ENCODE measurements at regions not wholly inside any gene's neighbourhood (a gene's known extent, or its start where the extent isn't known, plus 50 kb on each side); places are given as distances from the start of the nearest gene placed in this dataset.
A peak's percentile ranks its signal among the peaks of the same experiment; 100 is the strongest.

- Histone ChIP-seq H3K4me3 (ENCODE audit: low read length) (no peak overlapping the region), H3K27me3 (ENCODE audit: low read length) (peaks cover 89% of the 10 kb centered on the region), H3F3A (ENCODE audit: low read length, unreplicated experiment) (no peaks in the 10 kb centered on the region), H3K9me2 (replicated peaks; ENCODE audit: low read length) (no peaks in the 10 kb centered on the region), H3K36me3 (ENCODE audit: low read depth, low read length) (no peaks in the 10 kb centered on the region), H3K79me2 (ENCODE audit: low read length) (no peaks in the 10 kb centered on the region), H3K4me2 (ENCODE audit: low read length) (no peak overlapping the region), H2AFZ (ENCODE audit: low read length) (no peak overlapping the region), H3K9ac (ENCODE audit: low read length) (no peak overlapping the region), H3K4me1 (ENCODE audit: insufficient read depth, low read length) (no peaks in the 10 kb centered on the region), H4K20me1 (ENCODE audit: low read length) (no peaks in the 10 kb centered on the region), H3K27ac (ENCODE audit: low read length) (no peak overlapping the region), H3K9me3 (ENCODE audit: low read length) (no peaks in the 10 kb centered on the region)
- ChIA-PET CTCF (no interaction called here), POLR2A (ENCODE audit: unreplicated experiment) (no interaction called here)
- TF ChIP-seq CTCF (conservative IDR thresholded peaks at IDR 0.05; ENCODE audit: low read depth, low read length) (no peak), EZH2phosphoT487 (IDR thresholded peaks at IDR 0.05; ENCODE audit: borderline replicate concordance, low read length) (no peak), EZH2 (IDR thresholded peaks at IDR 0.05; ENCODE audit: low read length, unreplicated experiment) (no peak)
- BruUV-seq (replicated peaks), result no TSS peak
- ATAC-seq (no peak), DNase-seq (no peak)
- intact Hi-C loops (cut with micrococcal nuclease), result no loop called here
Observed at GRCh38 chr10:78346721-78347120, 313.1 kb downstream of the RPS24 start.

- Histone ChIP-seq H3K9me2 (replicated peaks; ENCODE audit: low read length) (no peaks in the 10 kb centered on the region), H3K4me1 (ENCODE audit: insufficient read depth, low read length) (no peaks in the 10 kb centered on the region), H3K9ac (ENCODE audit: low read length) (no peak overlapping the region), H3K27ac (ENCODE audit: low read length) (no peak overlapping the region), H4K20me1 (ENCODE audit: low read length) (no peaks in the 10 kb centered on the region), H3K27me3 (ENCODE audit: low read length) (peaks cover 85% of the 10 kb centered on the region), H2AFZ (ENCODE audit: low read length) (no peak overlapping the region), H3K4me2 (ENCODE audit: low read length) (no peak overlapping the region), H3K4me3 (ENCODE audit: low read length) (no peak overlapping the region), H3K36me3 (ENCODE audit: low read depth, low read length) (no peaks in the 10 kb centered on the region), H3K79me2 (ENCODE audit: low read length) (no peaks in the 10 kb centered on the region), H3K9me3 (ENCODE audit: low read length) (no peaks in the 10 kb centered on the region), H3F3A (ENCODE audit: low read length, unreplicated experiment) (no peaks in the 10 kb centered on the region)
- intact Hi-C loops (cut with micrococcal nuclease), result no loop called here
- TF ChIP-seq CTCF (conservative IDR thresholded peaks at IDR 0.05; ENCODE audit: low read depth, low read length), result no peak
- no peak for TF ChIP-seq EZH2 (IDR thresholded peaks at IDR 0.05; ENCODE audit: low read length, unreplicated experiment)
- TF ChIP-seq EZH2phosphoT487 (IDR thresholded peaks at IDR 0.05; ENCODE audit: borderline replicate concordance, low read length), result no peak
- ATAC-seq (no peak), DNase-seq (peak; percentile 57)
- BruUV-seq (replicated peaks), result no TSS peak
- ChIA-PET CTCF (no interaction called here), POLR2A (ENCODE audit: unreplicated experiment) (no interaction called here)
Observed at GRCh38 chr10:78348411-78349164, 314.9 kb downstream of the RPS24 start.

GRCh38 chr10:78349165-78349516 is 315.5 kb downstream of the RPS24 start:
- Histone ChIP-seq H3K4me2 (ENCODE audit: low read length) (no peak overlapping the region), H3K4me3 (ENCODE audit: low read length) (no peak overlapping the region), H3K27ac (ENCODE audit: low read length) (no peak overlapping the region), H3K9me2 (replicated peaks; ENCODE audit: low read length) (no peaks in the 10 kb centered on the region), H3K9me3 (ENCODE audit: low read length) (no peaks in the 10 kb centered on the region), H3K79me2 (ENCODE audit: low read length) (no peaks in the 10 kb centered on the region), H3K27me3 (ENCODE audit: low read length) (peaks cover 85% of the 10 kb centered on the region), H3F3A (ENCODE audit: low read length, unreplicated experiment) (no peaks in the 10 kb centered on the region), H3K4me1 (ENCODE audit: insufficient read depth, low read length) (no peaks in the 10 kb centered on the region), H3K9ac (ENCODE audit: low read length) (no peak overlapping the region), H3K36me3 (ENCODE audit: low read depth, low read length) (no peaks in the 10 kb centered on the region), H4K20me1 (ENCODE audit: low read length) (no peaks in the 10 kb centered on the region), H2AFZ (ENCODE audit: low read length) (no peak overlapping the region)
- ChIA-PET CTCF (no interaction called here), POLR2A (ENCODE audit: unreplicated experiment) (no interaction called here)
- BruUV-seq (replicated peaks), result no TSS peak
- ATAC-seq (no peak), DNase-seq (no peak)
- TF ChIP-seq CTCF (conservative IDR thresholded peaks at IDR 0.05; ENCODE audit: low read depth, low read length) (no peak), EZH2 (IDR thresholded peaks at IDR 0.05; ENCODE audit: low read length, unreplicated experiment) (no peak), EZH2phosphoT487 (IDR thresholded peaks at IDR 0.05; ENCODE audit: borderline replicate concordance, low read length) (no peak)
- intact Hi-C loops (cut with micrococcal nuclease), result no loop called here

Measured in PC-3 (cell line).